ENCODE measurements at regions not wholly inside any gene's neighbourhood (a gene's known extent, or its start where the extent isn't known, plus 50 kb on each side); places are given as distances from the start of the nearest gene placed in this dataset.

- no peak for TF ChIP-seq POLR2A (IDR thresholded peaks at IDR 0.05)
- TF ChIP-seq, protein P1, sequence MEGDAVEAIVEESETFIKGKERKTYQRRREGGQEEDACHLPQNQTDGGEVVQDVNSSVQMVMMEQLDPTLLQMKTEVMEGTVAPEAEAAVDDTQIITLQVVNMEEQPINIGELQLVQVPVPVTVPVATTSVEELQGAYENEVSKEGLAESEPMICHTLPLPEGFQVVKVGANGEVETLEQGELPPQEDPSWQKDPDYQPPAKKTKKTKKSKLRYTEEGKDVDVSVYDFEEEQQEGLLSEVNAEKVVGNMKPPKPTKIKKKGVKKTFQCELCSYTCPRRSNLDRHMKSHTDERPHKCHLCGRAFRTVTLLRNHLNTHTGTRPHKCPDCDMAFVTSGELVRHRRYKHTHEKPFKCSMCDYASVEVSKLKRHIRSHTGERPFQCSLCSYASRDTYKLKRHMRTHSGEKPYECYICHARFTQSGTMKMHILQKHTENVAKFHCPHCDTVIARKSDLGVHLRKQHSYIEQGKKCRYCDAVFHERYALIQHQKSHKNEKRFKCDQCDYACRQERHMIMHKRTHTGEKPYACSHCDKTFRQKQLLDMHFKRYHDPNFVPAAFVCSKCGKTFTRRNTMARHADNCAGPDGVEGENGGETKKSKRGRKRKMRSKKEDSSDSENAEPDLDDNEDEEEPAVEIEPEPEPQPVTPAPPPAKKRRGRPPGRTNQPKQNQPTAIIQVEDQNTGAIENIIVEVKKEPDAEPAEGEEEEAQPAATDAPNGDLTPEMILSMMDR (IDR thresholded peaks at IDR 0.05): no peak
These were observed 196.6 kb upstream of the BCL6 start for GRCh38 chr3:187941848-187942194.

Data from uterus (tissue), 2 donors.